ENCODE measurements at regions not wholly inside any gene's neighbourhood (a gene's known extent, or its start where the extent isn't known, plus 50 kb on each side); places are given as distances from the start of the nearest gene placed in this dataset.
"Not testable (repeated sequence)": the region's sequence is repeated elsewhere in the genome, so short reads cannot be mapped to it uniquely, and the experiment has no call there.

GRCh38 chr3:6737630-6738029 lies 123.3 kb upstream of the GRM7 start:
- no peak overlapping the region for H3K4me3 ChIP-seq (ENCODE audit: low read length in 2 of 2)
- H3K4me1 ChIP-seq (ENCODE audit: control insufficient read depth in 2 of 2, insufficient read depth in 2 of 2, low read length in 2 of 2): peaks cover 3 to 6% of the 10 kb centered on the region in 2 donors
- no peaks in the 10 kb centered on the region for H3K36me3 ChIP-seq (ENCODE audit: control insufficient read depth in 2 of 2, insufficient read depth in 2 of 2, low read length in 2 of 2)
- no peaks in the 10 kb centered on the region for H3K9me3 ChIP-seq (ENCODE audit: control insufficient read depth in 2 of 2, low read length in 2 of 2)
- no peak overlapping the region for H3K27ac ChIP-seq (ENCODE audit: low read depth in 2 of 2, low read length in 2 of 2)
- H3K27me3 ChIP-seq (ENCODE audit: control insufficient read depth in 2 of 2, insufficient read depth in 2 of 2, low read length in 2 of 2): no peaks in the 10 kb centered on the region
- no peak overlapping the region for H3K9ac ChIP-seq (ENCODE audit: low read depth in 1 of 2, low read length in 2 of 2)

- Histone ChIP-seq H3K9ac (ENCODE audit: low read depth in 1 of 2, low read length in 2 of 2) (no peak overlapping the region), H3K36me3 (ENCODE audit: control insufficient read depth in 2 of 2, insufficient read depth in 2 of 2, low read length in 2 of 2) (no peaks in the 10 kb centered on the region), H3K27ac (ENCODE audit: low read depth in 2 of 2, low read length in 2 of 2) (no peak overlapping the region), H3K27me3 (ENCODE audit: control insufficient read depth in 2 of 2, insufficient read depth in 2 of 2, low read length in 2 of 2) (no peaks in the 10 kb centered on the region), H3K9me3 (ENCODE audit: control insufficient read depth in 2 of 2, low read length in 2 of 2) (no peaks in the 10 kb centered on the region), H3K4me3 (ENCODE audit: low read length in 2 of 2) (no peak overlapping the region), H3K4me1 (ENCODE audit: control insufficient read depth in 2 of 2, insufficient read depth in 2 of 2, low read length in 2 of 2) (peaks cover 7 to 8% of the 10 kb centered on the region in 2 donors)
These were observed 121.6 kb upstream of the GRM7 start for GRCh38 chr3:6739288-6739687.

- no peaks in the 10 kb centered on the region for H3K27me3 ChIP-seq (ENCODE audit: control insufficient read depth in 2 of 2, insufficient read depth in 2 of 2, low read length in 2 of 2)
- H3K9me3 ChIP-seq (ENCODE audit: control insufficient read depth in 2 of 2, low read length in 2 of 2): no peaks in the 10 kb centered on the region
- peak overlapping the region in 1 of 2 donors; percentile 22 for H3K4me3 ChIP-seq (ENCODE audit: low read length in 2 of 2)
These were observed 117.7 kb upstream of the GRM7 start for GRCh38 chr3:6743067-6743720.

GRCh38 chr3:6746443-6746842 lies 114.5 kb upstream of the GRM7 start:
- Histone ChIP-seq H3K27ac (ENCODE audit: low read depth in 2 of 2, low read length in 2 of 2) (no peak overlapping the region), H3K27me3 (ENCODE audit: control insufficient read depth in 2 of 2, insufficient read depth in 2 of 2, low read length in 2 of 2) (no peaks in the 10 kb centered on the region), H3K4me1 (ENCODE audit: control insufficient read depth in 2 of 2, insufficient read depth in 2 of 2, low read length in 2 of 2) (peaks cover 4 to 7% of the 10 kb centered on the region in 2 donors), H3K9me3 (ENCODE audit: control insufficient read depth in 2 of 2, low read length in 2 of 2) (no peaks in the 10 kb centered on the region), H3K4me3 (ENCODE audit: low read length in 2 of 2) (no peak overlapping the region), H3K36me3 (ENCODE audit: control insufficient read depth in 2 of 2, insufficient read depth in 2 of 2, low read length in 2 of 2) (no peaks in the 10 kb centered on the region), H3K9ac (ENCODE audit: low read depth in 1 of 2, low read length in 2 of 2) (no peak overlapping the region)

More at GRCh38 chr3:6743067-6743720, 117.7 kb upstream of the GRM7 start:
- no peaks in the 10 kb centered on the region for H3K36me3 ChIP-seq (ENCODE audit: control insufficient read depth in 2 of 2, insufficient read depth in 2 of 2, low read length in 2 of 2)
- H3K4me1 ChIP-seq (ENCODE audit: control insufficient read depth in 2 of 2, insufficient read depth in 2 of 2, low read length in 2 of 2): peaks cover 7 to 8% of the 10 kb centered on the region in 2 donors
- no peak overlapping the region for H3K9ac ChIP-seq (ENCODE audit: low read depth in 1 of 2, low read length in 2 of 2)
- H3K27ac ChIP-seq (ENCODE audit: low read depth in 2 of 2, low read length in 2 of 2): peak overlapping the region; percentile 52 to 53

- no peaks in the 10 kb centered on the region for H3K9me3 ChIP-seq (ENCODE audit: control insufficient read depth in 2 of 2, low read length in 2 of 2)
- no peak overlapping the region for H3K9ac ChIP-seq (ENCODE audit: low read depth in 1 of 2, low read length in 2 of 2)
- peaks cover 4 to 8% of the 10 kb centered on the region in 2 donors for H3K4me1 ChIP-seq (ENCODE audit: control insufficient read depth in 2 of 2, insufficient read depth in 2 of 2, low read length in 2 of 2)
- H3K27me3 ChIP-seq (ENCODE audit: control insufficient read depth in 2 of 2, insufficient read depth in 2 of 2, low read length in 2 of 2): no peaks in the 10 kb centered on the region
- no peak overlapping the region for H3K4me3 ChIP-seq (ENCODE audit: low read length in 2 of 2)
- H3K36me3 ChIP-seq (ENCODE audit: control insufficient read depth in 2 of 2, insufficient read depth in 2 of 2, low read length in 2 of 2): no peaks in the 10 kb centered on the region
- H3K27ac ChIP-seq (ENCODE audit: low read depth in 2 of 2, low read length in 2 of 2): no peak overlapping the region
These were observed 113.9 kb upstream of the GRM7 start for GRCh38 chr3:6747017-6747416.

- Histone ChIP-seq H3K4me3 (ENCODE audit: low read length in 2 of 2) (no peak overlapping the region), H3K4me1 (ENCODE audit: control insufficient read depth in 2 of 2, insufficient read depth in 2 of 2, low read length in 2 of 2) (peaks cover 0 to 11% of the 10 kb centered on the region in 2 donors), H3K27ac (ENCODE audit: low read depth in 2 of 2, low read length in 2 of 2) (no peak overlapping the region), H3K27me3 (ENCODE audit: control insufficient read depth in 2 of 2, insufficient read depth in 2 of 2, low read length in 2 of 2) (no peaks in the 10 kb centered on the region), H3K9me3 (ENCODE audit: control insufficient read depth in 2 of 2, low read length in 2 of 2) (no peaks in the 10 kb centered on the region), H3K36me3 (ENCODE audit: control insufficient read depth in 2 of 2, insufficient read depth in 2 of 2, low read length in 2 of 2) (no peaks in the 10 kb centered on the region), H3K9ac (ENCODE audit: low read depth in 1 of 2, low read length in 2 of 2) (no peak overlapping the region)
These were observed 110.1 kb upstream of the GRM7 start for GRCh38 chr3:6750782-6751181.

GRCh38 chr3:6753536-6753935 lies 107.4 kb upstream of the GRM7 start:
- Histone ChIP-seq H3K4me3 (ENCODE audit: low read length in 2 of 2) (no peak overlapping the region), H3K9me3 (ENCODE audit: control insufficient read depth in 2 of 2, low read length in 2 of 2) (no peaks in the 10 kb centered on the region), H3K9ac (ENCODE audit: low read depth in 1 of 2, low read length in 2 of 2) (no peak overlapping the region), H3K27me3 (ENCODE audit: control insufficient read depth in 2 of 2, insufficient read depth in 2 of 2, low read length in 2 of 2) (no peaks in the 10 kb centered on the region), H3K27ac (ENCODE audit: low read depth in 2 of 2, low read length in 2 of 2) (no peak overlapping the region), H3K4me1 (ENCODE audit: control insufficient read depth in 2 of 2, insufficient read depth in 2 of 2, low read length in 2 of 2) (peaks cover 0 to 11% of the 10 kb centered on the region in 2 donors), H3K36me3 (ENCODE audit: control insufficient read depth in 2 of 2, insufficient read depth in 2 of 2, low read length in 2 of 2) (no peaks in the 10 kb centered on the region)

GRCh38 chr3:6769532-6770396 lies 91.2 kb upstream of the GRM7 start:
- Histone ChIP-seq H3K27ac (ENCODE audit: low read depth in 2 of 2, low read length in 2 of 2) (peak overlapping the region; percentile 38 to 58), H3K4me3 (ENCODE audit: low read length in 2 of 2) (peak overlapping the region; percentile 37 to 43)
- not testable (repeated sequence) for H3K9me3 ChIP-seq (ENCODE audit: control insufficient read depth in 2 of 2, low read length in 2 of 2); H3K4me1 ChIP-seq (ENCODE audit: control insufficient read depth in 2 of 2, insufficient read depth in 2 of 2, low read length in 2 of 2); H3K27me3 ChIP-seq (ENCODE audit: control insufficient read depth in 2 of 2, insufficient read depth in 2 of 2, low read length in 2 of 2); H3K36me3 ChIP-seq (ENCODE audit: control insufficient read depth in 2 of 2, insufficient read depth in 2 of 2, low read length in 2 of 2); H3K9ac ChIP-seq (ENCODE audit: low read depth in 1 of 2, low read length in 2 of 2)

GRCh38 chr3:6770397-6770690 lies 90.6 kb upstream of the GRM7 start:
- Histone ChIP-seq H3K4me1 (ENCODE audit: control insufficient read depth in 2 of 2, insufficient read depth in 2 of 2, low read length in 2 of 2) (peaks cover 0 to 3% of the 10 kb centered on the region in 2 donors), H3K27ac (ENCODE audit: low read depth in 2 of 2, low read length in 2 of 2) (peak overlapping the region in 1 of 2 donors; percentile 58), H3K4me3 (ENCODE audit: low read length in 2 of 2) (peak overlapping the region; percentile 37 to 43), H3K9me3 (ENCODE audit: control insufficient read depth in 2 of 2, low read length in 2 of 2) (no peaks in the 10 kb centered on the region), H3K9ac (ENCODE audit: low read depth in 1 of 2, low read length in 2 of 2) (no peak overlapping the region), H3K27me3 (ENCODE audit: control insufficient read depth in 2 of 2, insufficient read depth in 2 of 2, low read length in 2 of 2) (no peaks in the 10 kb centered on the region), H3K36me3 (ENCODE audit: control insufficient read depth in 2 of 2, insufficient read depth in 2 of 2, low read length in 2 of 2) (no peaks in the 10 kb centered on the region)

GRCh38 chr3:6771171-6771570 lies 89.7 kb upstream of the GRM7 start:
- no peaks in the 10 kb centered on the region for H3K9me3 ChIP-seq (ENCODE audit: control insufficient read depth in 2 of 2, low read length in 2 of 2)
- H3K27ac ChIP-seq (ENCODE audit: low read depth in 2 of 2, low read length in 2 of 2): no peak overlapping the region
- H3K4me3 ChIP-seq (ENCODE audit: low read length in 2 of 2): no peak overlapping the region
- H3K27me3 ChIP-seq (ENCODE audit: control insufficient read depth in 2 of 2, insufficient read depth in 2 of 2, low read length in 2 of 2): no peaks in the 10 kb centered on the region
- H3K4me1 ChIP-seq (ENCODE audit: control insufficient read depth in 2 of 2, insufficient read depth in 2 of 2, low read length in 2 of 2): peaks cover 0 to 3% of the 10 kb centered on the region in 2 donors
- no peaks in the 10 kb centered on the region for H3K36me3 ChIP-seq (ENCODE audit: control insufficient read depth in 2 of 2, insufficient read depth in 2 of 2, low read length in 2 of 2)
- H3K9ac ChIP-seq (ENCODE audit: low read depth in 1 of 2, low read length in 2 of 2): no peak overlapping the region

Measured in mucosa of rectum (tissue), 2 donors.